Smooth muscle cell (in vitro differentiated cells): ENCODE measurements at regions not wholly inside any gene's neighbourhood (a gene's known extent, or its start where the extent isn't known, plus 50 kb on each side); places are given as distances from the start of the nearest gene placed in this dataset.
A peak's percentile ranks its signal among the peaks of the same experiment; 100 is the strongest.

Experiments
- DNase-seq: peaks from one replicate; lab custom pipeline; 2025; ENCODE audit not compliant: unreplicated experiment; lab: John Stamatoyannopoulos, UW
- H2AFZ ChIP-seq: fragments of 200-600 bp; sonication (generic); 2 replicates; pipeline ENCODE4 v1.6.0; 2016; ENCODE audit warnings: antibody characterized with exemption, low read depth, mild to moderate bottlenecking
- H3F3A ChIP-seq: fragments of 200-600 bp; sonication (generic); 2 replicates; pipeline ENCODE4 v1.6.0; 2017; ENCODE audit warnings: antibody characterized with exemption, low read depth
- H3K27ac ChIP-seq: fragments of 200-600 bp; sonication (generic); 2 replicates; pipeline ENCODE4 v1.5.1; 2016; ENCODE audit warnings: low read depth, mild to moderate bottlenecking
- H3K27me3 ChIP-seq: fragments of 200-600 bp; sonication (generic); 2 replicates; pipeline ENCODE4 v1.6.1; 2016; ENCODE audit warnings: low read depth, mild to moderate bottlenecking
- H3K36me3 ChIP-seq: fragments of 200-600 bp; sonication (generic); 2 replicates; pipeline ENCODE4 v1.5.1; 2016; ENCODE audit warnings: low read depth
- H3K4me1 ChIP-seq: fragments of 200-600 bp; sonication (generic); 2 replicates; pipeline ENCODE4 v1.5.1; 2016; ENCODE audit warnings: low read depth
- H3K4me2 ChIP-seq: fragments of 200-600 bp; sonication (generic); 2 replicates; pipeline ENCODE4 v1.6.0; 2016; ENCODE audit warnings: mild to moderate bottlenecking
- H3K4me3 ChIP-seq: fragments of 200-600 bp; sonication (generic); 2 replicates; pipeline ENCODE4 v1.5.1; 2016; ENCODE audit warnings: mild to moderate bottlenecking
- H3K79me2 ChIP-seq: fragments of 200-600 bp; sonication (generic); 2 replicates; pipeline ENCODE4 v1.6.0; 2016; ENCODE audit warnings: low read depth, mild to moderate bottlenecking
- H3K9ac ChIP-seq: fragments of 200-600 bp; sonication (generic); 2 replicates; pipeline ENCODE4 v1.6.0; 2016; ENCODE audit warnings: low read depth
- H3K9me3 ChIP-seq: fragments of 200-600 bp; sonication (generic); replicated peaks from 2 replicates; pipeline ENCODE4 v1.5.1; 2016; ENCODE audit warnings: low read depth
- H4K20me1 ChIP-seq: fragments of 200-600 bp; sonication (generic); 2 replicates; pipeline ENCODE4 v1.6.0; 2016; ENCODE audit warnings: low read depth
- WGBS: methylation state at CpG from one replicate; pipeline ENCODE4 v1.1.7; 2016; ENCODE audit warnings: low lambda C conversion rate; 5-methylcytosine and 5-hydroxymethylcytosine counted together
- TF ChIP-seq, protein P1 (sequence below): fragments of 200-600 bp; sonication (generic); IDR thresholded peaks from 2 replicates; pipeline ENCODE4 v1.5.1; 2017; ENCODE audit warnings: borderline replicate concordance, mild to moderate bottlenecking, antibody characterized with exemption; ENCODE audit not compliant: insufficient read depth, poor library complexity, severe bottlenecking

DNA sequence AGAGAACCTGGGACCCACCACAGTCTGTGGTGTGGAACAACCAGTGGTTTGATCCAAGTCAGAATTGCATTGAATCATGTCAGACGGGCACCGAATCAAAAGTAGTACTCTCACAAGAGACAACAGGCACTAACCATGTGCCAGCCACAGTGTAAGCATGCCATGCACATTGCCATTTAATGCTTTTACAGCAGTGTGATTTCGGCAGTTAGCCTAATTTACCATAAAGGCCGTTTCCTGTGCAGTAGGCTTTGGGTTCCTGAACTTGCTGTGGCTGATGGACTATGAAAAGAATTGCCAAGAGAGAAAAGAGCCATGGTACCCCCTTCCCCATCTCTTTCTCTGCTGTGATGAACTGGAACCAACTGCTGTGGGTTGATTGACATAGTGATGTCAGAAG, 540.6 kb downstream of the EBF1 start:
- H3K27me3 ChIP-seq: no peaks in the 10 kb centered on the region
- H2AFZ ChIP-seq: no peak overlapping the region
- H3K4me2 ChIP-seq: no peak overlapping the region
- no peaks in the 10 kb centered on the region for H3K4me1 ChIP-seq
- H3K9ac ChIP-seq: no peak overlapping the region
- no peak for DNase-seq
- 95% methylated on average over 4 of the region's 4 CpGs for WGBS
- no peaks in the 10 kb centered on the region for H3F3A ChIP-seq
- no peaks in the 10 kb centered on the region for H3K36me3 ChIP-seq
- H3K9me3 ChIP-seq: no peaks in the 10 kb centered on the region
- H3K27ac ChIP-seq: no peak overlapping the region
- no peaks in the 10 kb centered on the region for H4K20me1 ChIP-seq
- no peak overlapping the region for H3K4me3 ChIP-seq
- no peaks in the 10 kb centered on the region for H3K79me2 ChIP-seq
- TF ChIP-seq, protein P1, sequence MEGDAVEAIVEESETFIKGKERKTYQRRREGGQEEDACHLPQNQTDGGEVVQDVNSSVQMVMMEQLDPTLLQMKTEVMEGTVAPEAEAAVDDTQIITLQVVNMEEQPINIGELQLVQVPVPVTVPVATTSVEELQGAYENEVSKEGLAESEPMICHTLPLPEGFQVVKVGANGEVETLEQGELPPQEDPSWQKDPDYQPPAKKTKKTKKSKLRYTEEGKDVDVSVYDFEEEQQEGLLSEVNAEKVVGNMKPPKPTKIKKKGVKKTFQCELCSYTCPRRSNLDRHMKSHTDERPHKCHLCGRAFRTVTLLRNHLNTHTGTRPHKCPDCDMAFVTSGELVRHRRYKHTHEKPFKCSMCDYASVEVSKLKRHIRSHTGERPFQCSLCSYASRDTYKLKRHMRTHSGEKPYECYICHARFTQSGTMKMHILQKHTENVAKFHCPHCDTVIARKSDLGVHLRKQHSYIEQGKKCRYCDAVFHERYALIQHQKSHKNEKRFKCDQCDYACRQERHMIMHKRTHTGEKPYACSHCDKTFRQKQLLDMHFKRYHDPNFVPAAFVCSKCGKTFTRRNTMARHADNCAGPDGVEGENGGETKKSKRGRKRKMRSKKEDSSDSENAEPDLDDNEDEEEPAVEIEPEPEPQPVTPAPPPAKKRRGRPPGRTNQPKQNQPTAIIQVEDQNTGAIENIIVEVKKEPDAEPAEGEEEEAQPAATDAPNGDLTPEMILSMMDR: no peak

DNA sequence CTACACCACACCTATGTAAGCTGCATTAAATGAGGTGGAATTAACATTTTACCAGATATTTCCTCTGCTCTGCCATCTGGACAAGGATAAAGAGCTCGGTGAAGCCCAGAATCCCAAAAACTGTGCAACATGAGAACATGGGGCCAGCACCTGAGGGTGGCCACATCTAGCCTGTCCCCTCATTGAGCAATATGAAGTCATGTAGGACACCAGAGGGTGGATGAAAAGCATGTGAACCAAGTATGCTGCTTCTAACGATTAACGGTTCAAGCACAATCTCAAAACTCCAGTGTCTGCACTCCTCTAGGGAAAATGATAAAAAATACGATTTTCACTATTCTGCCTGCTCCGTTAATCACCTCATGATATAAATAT, 545.8 kb downstream of the EBF1 start:
- 89% methylated on average over 5 of the region's 5 CpGs for WGBS
- Histone ChIP-seq H3K36me3 (no peaks in the 10 kb centered on the region), H3K4me1 (peaks cover 5% of the 10 kb centered on the region), H3K4me3 (no peak overlapping the region), H3K27ac (no peak overlapping the region), H3F3A (no peaks in the 10 kb centered on the region), H3K79me2 (no peaks in the 10 kb centered on the region), H3K4me2 (no peak overlapping the region), H2AFZ (peak overlapping the region; percentile 69), H3K9me3 (no peaks in the 10 kb centered on the region), H4K20me1 (no peaks in the 10 kb centered on the region), H3K9ac (no peak overlapping the region), H3K27me3 (no peaks in the 10 kb centered on the region)
- TF ChIP-seq, protein P1: no peak
- DNase-seq: no peak

DNA sequence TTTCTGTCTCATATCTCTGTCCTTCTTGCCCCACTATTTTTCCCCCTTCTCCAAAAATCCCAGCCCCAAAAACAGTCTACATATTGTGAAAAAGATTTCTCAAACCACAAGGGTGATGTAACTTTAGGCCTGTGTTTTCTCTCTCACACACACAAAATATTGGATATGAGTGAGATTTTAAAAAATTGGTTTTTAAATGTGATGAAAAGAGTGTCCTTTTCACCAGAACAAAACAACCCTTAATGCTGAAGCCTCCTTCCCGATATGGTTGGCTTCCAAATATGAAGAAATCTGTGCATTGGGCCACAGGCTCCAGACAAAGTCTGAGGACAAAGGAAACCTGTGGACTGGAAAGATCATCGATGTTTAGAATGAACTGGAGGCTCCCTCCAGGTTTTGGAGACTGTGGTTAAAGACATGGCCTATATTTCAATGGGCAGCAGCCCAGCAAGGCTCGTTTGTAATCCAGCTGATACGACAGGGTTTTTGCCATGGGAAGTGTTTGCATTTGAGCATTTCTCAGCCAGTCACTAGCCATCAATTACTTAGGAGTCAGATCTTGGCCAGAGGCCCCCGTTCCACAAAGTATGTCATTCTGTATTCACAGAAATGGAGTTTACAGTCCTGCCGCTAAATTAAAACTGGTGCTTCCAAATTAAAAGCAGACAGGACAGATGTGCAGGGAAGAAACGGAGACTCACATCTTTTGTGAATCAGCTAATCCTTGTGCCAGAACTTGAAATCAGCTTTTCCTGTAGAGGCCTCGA, 546.3 kb downstream of the EBF1 start:
- Histone ChIP-seq H3K36me3 (no peaks in the 10 kb centered on the region), H3K9ac (no peak overlapping the region), H2AFZ (peak overlapping the region; percentile 69), H3K27ac (peak overlapping the region; percentile 31), H3K27me3 (no peaks in the 10 kb centered on the region), H3K9me3 (no peaks in the 10 kb centered on the region), H3K79me2 (no peaks in the 10 kb centered on the region), H3K4me2 (no peak overlapping the region), H3K4me1 (peaks cover 5% of the 10 kb centered on the region), H3F3A (no peaks in the 10 kb centered on the region), H3K4me3 (no peak overlapping the region), H4K20me1 (no peaks in the 10 kb centered on the region)
- DNase-seq: no peak
- TF ChIP-seq, protein P1: no peak
- WGBS: 44% methylated on average over 8 of the region's 8 CpGs

DNA sequence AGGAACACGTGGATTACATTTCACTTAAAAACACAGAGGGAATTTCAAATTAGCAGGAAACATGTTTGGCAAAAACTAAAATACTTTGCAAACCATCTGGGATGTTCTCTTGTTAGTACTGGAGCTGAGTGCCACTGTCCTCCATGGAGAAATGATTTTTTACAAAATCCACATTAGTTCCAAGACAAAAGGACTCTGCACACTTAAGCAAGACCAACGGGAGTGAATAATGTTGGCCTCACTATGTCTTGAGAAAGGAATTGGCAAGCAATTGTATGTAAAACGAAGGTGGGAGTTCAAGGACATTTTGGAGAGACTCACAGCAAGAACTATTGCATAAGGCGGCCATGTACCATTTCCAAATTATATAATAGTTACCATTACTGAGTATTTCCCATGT, 547.5 kb downstream of the EBF1 start:
- Histone ChIP-seq H3K4me3 (no peak overlapping the region), H3K9ac (no peak overlapping the region), H3K36me3 (no peaks in the 10 kb centered on the region), H3K79me2 (no peaks in the 10 kb centered on the region), H3K27ac (no peak overlapping the region), H2AFZ (no peak overlapping the region), H3K4me2 (no peak overlapping the region), H3F3A (no peaks in the 10 kb centered on the region), H4K20me1 (no peaks in the 10 kb centered on the region), H3K9me3 (no peaks in the 10 kb centered on the region), H3K27me3 (no peaks in the 10 kb centered on the region), H3K4me1 (peaks cover 5% of the 10 kb centered on the region)
- no peak for DNase-seq
- TF ChIP-seq, protein P1: no peak
- WGBS: 84% methylated on average over 4 of the region's 4 CpGs
